Tibial nerve (tissue), 4 donors: ENCODE measurements at regions not wholly inside any gene's neighbourhood (a gene's known extent, or its start where the extent isn't known, plus 50 kb on each side); places are given as distances from the start of the nearest gene placed in this dataset.

Source experiments
- DNase-seq, 2 donors: peaks; one replicate each; pipeline ENCODE4 v3.0.0-alpha.2; 2019; ENCODE audit warnings: low spot score in 2 of 2
- H3K27ac ChIP-seq, 4 donors: fragments of 200-600 bp; sonication (generic) in 3 of 4; one replicate each; pipeline ENCODE4 v1.5.1; 2017 to 2019; ENCODE audit warnings: mild to moderate bottlenecking in 1 of 4
- H3K27me3 ChIP-seq, 2 donors: fragments of 200-600 bp; sonication (generic) in 1 of 2; one replicate each; pipeline versions ENCODE4 v1.5.1 to v1.6.0; 2017 to 2019
- H3K36me3 ChIP-seq, 3 donors: fragments of 200-600 bp; sonication (generic); one replicate each; pipeline ENCODE4 v1.5.1; 2018 to 2019
- H3K4me1 ChIP-seq, 4 donors: fragments of 200-600 bp; sonication (generic) in 3 of 4; one replicate each; pipeline ENCODE4 v1.5.1; 2017 to 2019
- H3K4me3 ChIP-seq, 4 donors: fragments of 200-600 bp; sonication (generic) in 3 of 4; one replicate each; pipeline ENCODE4 v1.5.1; 2017 to 2019; ENCODE audit warnings: mild to moderate bottlenecking in 1 of 4, moderate library complexity in 1 of 4
- H3K9me3 ChIP-seq, 4 donors: fragments of 200-600 bp; sonication (generic) in 3 of 4; one replicate each; pipeline ENCODE4 v1.5.1; 2017 to 2019
- EP300 ChIP-seq, 2 donors: sonication (generic); formaldehyde crosslinking; IDR thresholded peaks; one replicate each; pipeline ENCODE4 v1.6.1; 2017; ENCODE audit warnings: antibody characterized with exemption in 2 of 2, mild to moderate bottlenecking in 1 of 2
- POLR2A ChIP-seq, 2 donors: fragments of 450-650 bp; IDR thresholded peaks; one replicate each; pipeline ENCODE4 v1.6.1; 2017; ENCODE audit warnings: antibody characterized with exemption in 2 of 2, mild to moderate bottlenecking in 2 of 2, moderate library complexity in 2 of 2
- WGBS, 2 donors: methylation state at CpG; one replicate each; pipeline ENCODE4 v1.1.5; 2018; 5-methylcytosine and 5-hydroxymethylcytosine counted together
- TF ChIP-seq, protein P1 (sequence below), 5 experiments: fragments of 200-600 bp in 3 of 5; fragments of 450-650 bp in 2 of 5; sonication (generic) in 3 of 5; IDR thresholded peaks; one replicate each; pipeline ENCODE4 v1.5.1; 2016 to 2019; ENCODE audit warnings: antibody characterized with exemption in 5 of 5, mild to moderate bottlenecking in 3 of 5, moderate library complexity in 2 of 5

DNA sequence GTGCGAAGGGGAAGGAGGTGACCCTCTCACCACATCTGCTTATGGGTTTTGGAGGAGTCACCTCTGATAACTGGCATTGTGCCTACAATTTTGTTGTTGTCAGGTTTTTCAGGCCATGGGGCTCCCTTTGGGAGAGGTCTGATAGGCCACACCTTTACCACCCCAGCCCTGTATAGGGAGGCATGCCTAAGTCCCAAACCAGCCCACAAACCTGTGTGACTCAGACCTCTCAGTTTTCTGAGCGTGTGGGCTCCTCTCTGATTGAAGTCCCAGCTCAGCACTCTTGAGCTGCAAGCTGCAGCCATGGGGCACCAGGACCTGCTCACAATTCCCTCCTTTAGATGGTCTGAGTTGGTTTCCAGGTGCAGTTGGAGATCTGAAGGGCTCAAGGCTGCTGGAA is 1429.3 kb upstream of the TMEM132C start:
- H3K9me3 ChIP-seq: peaks cover 0 to 60% (median 0%) of the 10 kb centered on the region in 4 donors
- 41 to 84% methylated on average over 2 of the region's 2 CpGs for WGBS, 2 donors
- DNase-seq: no peak
- no peak overlapping the region for H3K4me3 ChIP-seq
- H3K27ac ChIP-seq: no peak overlapping the region
- no peaks in the 10 kb centered on the region for H3K36me3 ChIP-seq
- TF ChIP-seq, protein P1, sequence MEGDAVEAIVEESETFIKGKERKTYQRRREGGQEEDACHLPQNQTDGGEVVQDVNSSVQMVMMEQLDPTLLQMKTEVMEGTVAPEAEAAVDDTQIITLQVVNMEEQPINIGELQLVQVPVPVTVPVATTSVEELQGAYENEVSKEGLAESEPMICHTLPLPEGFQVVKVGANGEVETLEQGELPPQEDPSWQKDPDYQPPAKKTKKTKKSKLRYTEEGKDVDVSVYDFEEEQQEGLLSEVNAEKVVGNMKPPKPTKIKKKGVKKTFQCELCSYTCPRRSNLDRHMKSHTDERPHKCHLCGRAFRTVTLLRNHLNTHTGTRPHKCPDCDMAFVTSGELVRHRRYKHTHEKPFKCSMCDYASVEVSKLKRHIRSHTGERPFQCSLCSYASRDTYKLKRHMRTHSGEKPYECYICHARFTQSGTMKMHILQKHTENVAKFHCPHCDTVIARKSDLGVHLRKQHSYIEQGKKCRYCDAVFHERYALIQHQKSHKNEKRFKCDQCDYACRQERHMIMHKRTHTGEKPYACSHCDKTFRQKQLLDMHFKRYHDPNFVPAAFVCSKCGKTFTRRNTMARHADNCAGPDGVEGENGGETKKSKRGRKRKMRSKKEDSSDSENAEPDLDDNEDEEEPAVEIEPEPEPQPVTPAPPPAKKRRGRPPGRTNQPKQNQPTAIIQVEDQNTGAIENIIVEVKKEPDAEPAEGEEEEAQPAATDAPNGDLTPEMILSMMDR (IDR thresholded peaks at IDR 0.05): no peak
- H3K4me1 ChIP-seq: no peaks in the 10 kb centered on the region
- no peaks in the 10 kb centered on the region for H3K27me3 ChIP-seq

DNA sequence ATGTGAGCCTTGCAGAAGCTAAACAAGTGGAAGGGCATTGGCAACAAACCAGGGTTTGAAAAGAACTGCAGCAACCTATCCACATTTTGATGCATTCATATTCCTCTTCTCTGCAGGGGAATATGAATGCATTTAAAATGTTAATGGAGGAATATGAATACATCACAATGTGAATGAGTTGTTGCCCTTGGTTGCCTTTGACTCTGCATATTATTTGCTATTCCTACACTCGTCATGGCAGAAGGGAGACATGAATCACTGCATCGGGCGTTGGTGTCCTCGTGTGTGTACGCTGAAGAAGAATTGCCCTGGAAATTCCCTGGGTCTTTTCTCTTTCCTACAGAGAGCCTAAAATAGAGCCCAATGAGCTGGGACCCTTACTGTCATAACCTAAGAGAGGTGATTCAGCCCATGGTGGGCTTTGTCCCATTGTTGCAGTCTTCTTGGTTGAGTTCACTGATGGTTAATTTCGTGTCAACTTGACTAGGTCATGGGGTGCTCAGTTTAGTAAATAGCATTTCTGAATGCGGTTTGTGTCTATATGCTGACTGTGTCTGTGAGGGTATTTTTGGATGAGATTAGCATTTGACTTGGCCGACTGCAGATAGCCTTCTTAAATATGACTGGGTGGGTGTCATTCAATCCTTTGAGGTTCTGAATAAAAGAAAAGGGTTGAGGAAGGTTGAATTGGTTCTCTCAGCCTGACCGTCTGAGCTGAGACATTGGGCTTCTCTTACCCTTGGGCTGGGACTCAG is 1422.9 kb upstream of the TMEM132C start:
- no peak for DNase-seq
- Histone ChIP-seq H3K27ac (no peak overlapping the region), H3K27me3 (no peaks in the 10 kb centered on the region), H3K36me3 (no peaks in the 10 kb centered on the region), H3K9me3 (no peaks in the 10 kb centered on the region), H3K4me1 (no peaks in the 10 kb centered on the region), H3K4me3 (no peak overlapping the region)
- TF ChIP-seq EP300 (IDR thresholded peaks at IDR 0.05) (no peak), POLR2A (IDR thresholded peaks at IDR 0.05) (no peak)
- TF ChIP-seq, protein P1 (IDR thresholded peaks at IDR 0.05): no peak
- WGBS, 2 donors: 73% methylated on average over 9 of the region's 9 CpGs

DNA sequence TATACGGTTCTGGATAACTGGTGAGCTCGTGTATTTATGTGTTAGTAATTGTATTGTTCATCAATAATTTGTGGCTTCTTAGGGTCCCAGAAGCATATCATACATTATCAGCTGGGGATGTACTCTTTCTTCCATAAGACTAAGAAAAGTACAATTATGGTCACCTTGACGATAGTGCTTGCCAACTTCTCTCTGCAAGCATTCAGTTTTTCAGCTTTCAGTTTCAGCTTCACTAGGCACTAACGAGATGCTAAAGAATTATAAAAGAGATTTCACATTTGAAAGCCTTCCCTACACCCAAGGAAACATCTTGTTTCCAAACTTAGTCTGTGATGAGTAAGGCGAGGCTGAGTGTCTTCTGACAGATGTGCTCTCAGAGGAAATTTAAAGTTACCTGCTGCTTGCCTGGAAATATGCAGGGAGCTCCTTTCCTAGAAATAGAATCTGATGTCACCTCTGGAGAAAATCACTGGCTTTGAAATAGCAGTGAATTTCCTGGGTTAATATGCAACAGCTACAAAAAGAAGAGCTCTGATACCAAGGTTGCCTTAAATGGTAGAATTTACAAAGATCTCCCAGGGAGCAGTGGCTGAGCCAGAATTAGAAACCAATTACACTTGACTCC is 1419.9 kb upstream of the TMEM132C start:
- 68 to 72% methylated on average over 5 of the region's 5 CpGs for WGBS, 2 donors
- Histone ChIP-seq H3K9me3 (no peaks in the 10 kb centered on the region), H3K27ac (no peak overlapping the region), H3K4me1 (no peaks in the 10 kb centered on the region), H3K36me3 (no peaks in the 10 kb centered on the region), H3K27me3 (no peaks in the 10 kb centered on the region), H3K4me3 (no peak overlapping the region)
- TF ChIP-seq POLR2A (IDR thresholded peaks at IDR 0.05) (no peak), EP300 (IDR thresholded peaks at IDR 0.05) (no peak)
- TF ChIP-seq, protein P1 (IDR thresholded peaks at IDR 0.05): no peak
- no peak for DNase-seq

DNA sequence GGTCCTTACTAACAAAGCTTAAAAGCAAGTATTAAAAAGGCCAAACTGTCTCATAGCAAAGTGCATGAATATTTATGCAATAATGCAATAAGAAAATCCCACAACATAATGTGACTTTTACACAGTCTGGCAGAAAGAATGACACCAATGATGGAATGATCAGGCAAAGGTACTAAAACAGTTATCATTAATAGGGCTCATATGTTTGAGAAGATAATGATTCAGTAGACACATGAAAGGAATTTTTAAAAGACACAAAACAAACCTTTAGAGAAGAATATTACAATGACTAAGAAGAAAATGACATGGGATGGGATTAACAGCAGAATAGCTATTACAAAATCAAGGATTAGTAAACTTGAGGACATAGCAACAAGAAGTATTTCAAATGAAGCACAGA is 1411.2 kb upstream of the TMEM132C start:
- no peak overlapping the region for H3K4me3 ChIP-seq
- H3K9me3 ChIP-seq: no peaks in the 10 kb centered on the region
- H3K36me3 ChIP-seq: no peaks in the 10 kb centered on the region
- no peaks in the 10 kb centered on the region for H3K4me1 ChIP-seq
- H3K27me3 ChIP-seq: no peaks in the 10 kb centered on the region
- no peak overlapping the region for H3K27ac ChIP-seq
- no peak for DNase-seq
- TF ChIP-seq, protein P1 (IDR thresholded peaks at IDR 0.05): no peak
- TF ChIP-seq POLR2A (IDR thresholded peaks at IDR 0.05) (no peak), EP300 (IDR thresholded peaks at IDR 0.05) (no peak)

DNA sequence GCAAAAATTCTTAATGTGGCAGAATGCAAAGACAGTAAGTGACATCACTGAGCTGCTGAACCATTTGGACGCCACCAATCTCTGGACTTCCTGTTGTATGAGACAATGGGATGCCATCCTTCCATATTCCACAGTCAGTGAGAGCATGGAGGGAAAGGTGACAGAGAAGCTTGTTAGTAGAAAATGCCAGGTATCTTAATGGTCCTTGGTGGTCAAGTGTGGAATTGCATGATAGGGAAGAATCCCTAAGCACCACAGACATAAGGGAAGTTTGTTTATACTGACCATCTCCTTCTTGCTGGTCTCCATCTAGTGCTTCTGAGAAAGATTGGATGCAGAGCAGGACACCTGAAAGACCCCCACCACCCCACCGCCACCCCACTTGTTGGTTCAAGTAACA is 1410.0 kb upstream of the TMEM132C start:
- H3K4me1 ChIP-seq: no peaks in the 10 kb centered on the region
- 93 to 96% methylated on average over 2 of the region's 2 CpGs for WGBS, 2 donors
- no peak for DNase-seq
- no peak overlapping the region for H3K4me3 ChIP-seq
- no peaks in the 10 kb centered on the region for H3K36me3 ChIP-seq
- H3K27me3 ChIP-seq: no peaks in the 10 kb centered on the region
- no peak overlapping the region for H3K27ac ChIP-seq
- TF ChIP-seq, protein P1 (IDR thresholded peaks at IDR 0.05): no peak
- TF ChIP-seq EP300 (IDR thresholded peaks at IDR 0.05) (no peak), POLR2A (IDR thresholded peaks at IDR 0.05) (no peak)
- no peaks in the 10 kb centered on the region for H3K9me3 ChIP-seq
